ENCODE measurements at regions not wholly inside any gene's neighbourhood (a gene's known extent, or its start where the extent isn't known, plus 50 kb on each side); places are given as distances from the start of the nearest gene placed in this dataset.
"Not testable (repeated sequence)": the region's sequence is repeated elsewhere in the genome, so short reads cannot be mapped to it uniquely, and the experiment has no call there.

DNA sequence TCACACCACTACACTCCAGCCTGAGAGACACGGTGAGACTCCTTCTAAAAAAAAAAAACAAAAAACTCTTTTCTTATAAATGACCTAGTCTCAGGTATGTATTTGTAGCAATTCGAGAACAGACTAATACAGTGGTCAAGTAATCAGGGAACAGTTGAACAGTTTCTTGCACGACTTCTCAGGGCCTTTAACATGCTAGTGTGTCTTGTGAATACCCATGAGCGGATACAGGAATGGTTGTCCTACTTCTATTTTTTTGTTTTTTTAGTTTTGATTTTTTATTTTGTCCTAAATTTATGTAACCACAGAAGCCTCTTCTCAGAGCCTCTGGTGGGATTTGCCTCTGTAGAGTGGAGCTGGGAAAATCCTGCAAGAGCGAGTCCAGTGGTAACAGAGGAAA lies 71.0 kb upstream of the NANOS1 start:
- no peak for DNase-seq (ENCODE audit: low read depth, low spot score)
- H3K4me3 ChIP-seq (ENCODE audit: low read length): no peak overlapping the region

DNA sequence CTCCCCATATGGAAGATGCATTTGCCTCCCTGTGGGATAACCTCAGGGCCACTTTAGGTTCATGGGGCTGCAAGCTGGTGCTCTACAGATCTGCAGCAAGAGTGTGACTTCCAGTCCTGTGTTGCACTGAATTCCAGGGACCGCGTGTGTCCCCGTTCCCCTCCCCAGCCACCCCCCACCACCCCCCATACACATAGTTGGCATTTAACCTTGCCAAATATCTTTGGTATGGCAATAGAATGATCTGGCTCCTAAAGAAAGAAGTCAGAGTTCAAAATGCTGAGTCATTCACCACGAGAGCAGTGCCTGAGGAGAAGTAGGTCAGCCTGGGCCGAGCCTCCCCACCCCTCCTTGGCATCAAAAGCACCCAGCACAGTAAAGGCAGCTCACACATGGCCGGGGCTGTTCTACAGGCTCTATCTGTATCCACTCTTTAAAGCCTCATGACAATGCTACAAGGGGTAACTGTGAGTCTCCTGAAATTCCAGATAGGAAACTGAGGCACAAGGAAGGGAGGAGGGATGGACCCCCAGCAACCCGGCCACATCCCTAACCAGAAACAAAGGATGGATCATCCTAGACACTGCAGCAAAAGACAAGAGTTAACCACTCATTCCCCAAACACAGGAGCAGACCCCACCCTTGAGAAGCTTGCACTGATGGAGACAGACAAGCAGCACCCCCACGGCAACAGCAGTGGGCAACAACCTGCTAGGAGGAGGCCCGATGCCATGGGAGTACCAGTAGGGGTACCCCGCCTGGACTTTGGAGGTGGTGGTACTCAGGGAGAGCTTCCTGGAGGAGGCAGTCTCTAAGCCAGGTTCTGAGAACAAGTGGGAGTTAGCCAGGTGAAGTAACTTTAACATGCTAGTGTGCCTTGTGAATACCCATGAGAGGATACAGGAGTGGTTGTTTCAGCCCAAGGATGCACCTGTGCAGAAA lies 70.3 kb upstream of the NANOS1 start:
- no peak overlapping the region for H3K4me3 ChIP-seq (ENCODE audit: low read length)
- DNase-seq (ENCODE audit: low read depth, low spot score): peak; percentile 35

DNA sequence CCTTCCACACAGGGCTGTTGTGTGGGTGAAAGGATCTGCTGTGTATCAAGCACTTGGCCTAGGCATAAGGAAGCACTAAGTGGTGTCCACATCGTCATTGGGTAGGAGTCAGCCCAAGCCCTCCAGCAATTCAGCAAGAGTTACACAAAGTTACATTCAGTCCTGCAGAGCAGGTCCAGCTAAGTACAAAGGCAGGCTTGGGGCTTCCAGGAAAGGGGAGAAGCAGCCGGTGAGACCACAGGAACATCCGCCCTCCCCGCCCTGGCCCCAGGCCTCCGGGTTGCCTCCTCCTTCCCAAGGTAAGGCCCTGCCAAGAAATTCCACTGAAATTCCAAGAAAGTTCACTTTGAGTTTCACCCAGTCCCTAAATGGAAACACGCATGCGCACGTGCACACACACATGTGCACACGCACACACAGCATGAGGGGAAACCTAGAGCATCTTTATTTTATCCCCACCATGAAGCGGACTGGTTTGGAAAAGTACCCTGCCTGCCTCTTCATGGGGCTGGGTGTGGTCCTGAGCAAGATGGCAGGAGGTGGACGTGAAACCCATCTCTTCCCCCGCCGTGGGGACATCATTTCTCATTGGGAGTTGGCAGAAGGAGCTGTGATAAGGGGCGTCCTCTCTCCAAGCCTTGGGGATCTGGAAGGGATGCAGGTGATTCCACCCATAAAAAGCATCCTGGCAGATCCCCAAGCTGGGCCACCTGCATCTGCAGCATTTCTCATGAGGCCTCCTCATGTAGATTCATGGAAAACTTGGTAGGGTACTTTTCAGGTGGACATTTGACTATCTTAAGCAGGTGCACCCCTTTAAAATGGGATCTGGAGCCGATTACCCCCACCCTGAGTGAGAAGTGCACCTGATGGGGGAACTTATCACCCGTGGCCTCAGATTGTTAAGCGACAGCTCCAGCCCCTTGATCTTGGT lies 69.1 kb upstream of the NANOS1 start:
- no peak overlapping the region for H3K4me3 ChIP-seq (ENCODE audit: low read length)
- DNase-seq (ENCODE audit: low read depth, low spot score): no peak

DNA sequence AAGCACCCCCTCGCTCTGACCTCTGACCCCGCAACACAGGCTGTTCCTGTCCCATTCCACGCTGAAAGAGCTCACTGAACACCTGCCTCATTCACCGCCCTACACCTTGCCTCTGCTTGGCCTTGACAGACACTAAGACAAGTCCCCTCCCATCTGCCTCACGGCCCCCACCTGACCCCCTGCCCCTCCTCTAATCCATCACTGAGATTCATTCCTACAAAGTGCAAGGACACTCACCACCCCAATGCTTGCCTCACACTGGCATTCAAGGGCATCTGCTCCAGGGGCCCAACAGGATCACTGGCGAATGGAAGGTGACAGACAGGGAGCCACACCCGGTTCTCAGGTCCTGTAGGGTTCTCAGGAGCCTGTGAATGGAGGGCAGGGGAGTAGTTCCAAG lies 68.1 kb upstream of the NANOS1 start:
- no peak for DNase-seq (ENCODE audit: low read depth, low spot score)
- no peak overlapping the region for H3K4me3 ChIP-seq (ENCODE audit: low read length)

DNA sequence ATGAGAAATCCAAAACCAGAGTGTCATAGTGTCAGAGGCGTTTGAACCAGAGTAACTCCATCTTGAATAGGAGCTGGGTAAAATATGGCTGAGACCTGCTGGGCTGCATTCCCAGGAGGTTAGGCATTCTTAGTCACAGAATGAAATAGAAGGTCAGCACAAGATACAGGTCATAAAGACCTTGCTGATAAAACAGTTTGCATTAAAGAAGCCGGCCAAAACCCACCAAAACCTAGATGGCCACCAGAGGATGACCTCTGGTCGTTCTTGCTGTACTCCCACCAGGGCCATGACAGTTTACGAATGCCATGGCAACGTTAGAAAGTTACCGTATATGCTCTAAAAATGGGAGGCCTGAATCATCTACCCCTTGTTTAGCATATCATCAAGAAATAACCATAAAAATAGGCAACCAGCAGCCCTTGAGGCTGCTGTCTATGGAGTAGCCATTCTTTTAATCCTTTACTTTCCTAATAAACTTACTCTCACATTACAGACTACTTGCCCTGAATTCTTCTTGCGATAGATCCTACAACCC lies 67.1 kb upstream of the NANOS1 start:
- not testable (repeated sequence) for H3K4me3 ChIP-seq (ENCODE audit: low read length); DNase-seq (ENCODE audit: low read depth, low spot score)

DNA sequence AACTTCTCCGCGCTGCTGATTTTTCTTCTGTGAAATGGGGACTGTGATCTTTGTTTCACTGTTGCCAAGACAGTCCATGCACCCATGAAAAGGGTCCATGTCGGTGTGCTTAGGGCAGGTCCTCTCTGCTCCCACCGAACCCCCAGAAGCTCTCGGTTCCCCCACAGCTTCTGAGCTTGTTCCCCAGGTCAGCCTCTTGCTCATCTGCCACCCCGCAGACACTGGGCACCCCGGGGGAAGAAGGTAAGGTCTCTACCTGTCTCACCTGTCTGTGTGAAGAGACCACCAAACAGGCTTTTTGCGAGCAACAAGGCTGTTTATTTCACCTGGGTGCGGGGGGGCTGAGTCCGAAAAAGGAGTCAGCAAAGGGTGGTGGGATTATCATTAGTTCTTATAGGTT lies 66.2 kb upstream of the NANOS1 start:
- no peak overlapping the region for H3K4me3 ChIP-seq (ENCODE audit: low read length)
- DNase-seq (ENCODE audit: low read depth, low spot score): no peak

DNA sequence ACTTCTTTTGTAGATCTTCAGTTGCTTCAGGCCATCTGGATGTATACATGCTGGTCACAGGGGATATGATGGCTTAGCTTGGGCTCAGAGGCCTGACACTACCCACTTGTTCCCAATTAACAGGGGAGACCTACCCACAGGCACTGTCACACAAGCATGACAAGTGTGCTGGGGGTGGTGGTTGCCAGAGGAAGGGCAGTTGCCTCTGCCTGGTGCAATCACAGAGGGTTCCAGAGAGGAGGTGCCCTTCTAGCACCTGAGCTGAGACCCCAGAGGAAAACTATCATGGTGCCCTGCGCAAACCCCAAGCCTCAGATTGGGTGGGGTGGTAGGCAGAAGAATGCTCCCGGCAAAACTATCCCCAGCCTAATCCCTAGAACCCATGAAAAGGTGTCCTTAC lies 65.6 kb upstream of the NANOS1 start:
- no peak overlapping the region for H3K4me3 ChIP-seq (ENCODE audit: low read length)
- no peak for DNase-seq (ENCODE audit: low read depth, low spot score)

DNA sequence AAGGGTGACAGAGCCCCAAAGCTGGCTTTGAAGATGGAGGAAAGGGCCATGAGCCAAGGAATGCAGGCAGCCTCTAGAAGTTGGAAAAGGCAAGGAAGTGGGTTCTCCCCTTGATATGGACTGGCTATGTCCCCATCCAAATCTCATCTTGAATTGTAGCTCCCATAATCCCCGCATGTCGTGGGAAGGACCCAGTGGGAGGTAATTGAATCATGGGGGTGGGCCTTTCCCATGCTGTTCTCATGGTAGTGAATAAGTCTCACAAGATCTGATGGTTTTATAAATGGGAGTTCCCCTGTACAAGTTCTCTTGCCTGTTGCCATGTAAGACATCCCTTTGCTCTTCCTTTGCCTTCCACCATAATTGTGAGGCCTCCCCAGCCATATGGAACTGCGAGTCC lies 65.0 kb upstream of the NANOS1 start:
- not testable (repeated sequence) for DNase-seq (ENCODE audit: low read depth, low spot score)

DNA sequence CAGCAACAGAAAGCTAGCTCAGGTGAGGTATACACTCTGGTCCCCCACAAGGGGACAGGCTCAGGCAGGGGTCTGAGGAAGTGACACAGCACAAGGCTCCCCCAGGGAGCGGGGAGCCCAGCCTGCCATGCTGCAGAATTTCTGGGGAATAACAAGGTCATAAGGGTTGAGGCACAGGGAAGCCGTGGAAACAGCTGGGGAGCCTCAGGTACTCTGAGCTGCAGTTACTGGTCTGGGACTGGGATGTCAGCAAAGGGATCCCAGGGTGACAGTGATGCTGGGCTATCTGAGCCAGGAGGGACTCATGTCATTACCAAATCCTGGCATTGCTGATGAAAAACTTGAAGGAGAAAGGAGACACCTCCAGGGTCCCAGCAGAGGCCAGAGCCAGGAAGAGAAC lies 64.4 kb upstream of the NANOS1 start:
- no peak overlapping the region for H3K4me3 ChIP-seq (ENCODE audit: low read length)
- DNase-seq (ENCODE audit: low read depth, low spot score): no peak

More for the DNA sequence above, 65.0 kb upstream of the NANOS1 start:
- not testable (repeated sequence) for H3K4me3 ChIP-seq (ENCODE audit: low read length)

DNA sequence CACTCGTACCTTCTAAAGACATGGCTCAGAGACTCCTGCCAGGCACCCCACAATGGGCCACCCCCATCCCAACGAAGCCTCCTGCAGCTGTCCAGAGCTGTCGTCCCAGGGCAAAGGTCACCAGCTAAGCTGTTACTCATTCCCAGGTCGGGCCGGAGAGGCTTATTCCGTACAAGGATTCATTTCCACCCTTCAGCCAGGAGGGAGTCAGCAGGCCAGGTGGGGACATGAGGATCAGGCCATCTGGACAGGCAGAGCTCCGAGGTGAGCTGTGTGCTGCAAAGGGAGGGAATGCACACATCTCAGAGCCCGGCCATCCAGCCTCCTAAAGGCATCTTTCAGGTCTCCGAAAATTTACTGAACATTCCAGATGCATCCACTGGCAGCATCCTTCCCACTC lies 63.9 kb upstream of the NANOS1 start:
- H3K4me3 ChIP-seq (ENCODE audit: low read length): no peak overlapping the region
- no peak for DNase-seq (ENCODE audit: low read depth, low spot score)

DNA sequence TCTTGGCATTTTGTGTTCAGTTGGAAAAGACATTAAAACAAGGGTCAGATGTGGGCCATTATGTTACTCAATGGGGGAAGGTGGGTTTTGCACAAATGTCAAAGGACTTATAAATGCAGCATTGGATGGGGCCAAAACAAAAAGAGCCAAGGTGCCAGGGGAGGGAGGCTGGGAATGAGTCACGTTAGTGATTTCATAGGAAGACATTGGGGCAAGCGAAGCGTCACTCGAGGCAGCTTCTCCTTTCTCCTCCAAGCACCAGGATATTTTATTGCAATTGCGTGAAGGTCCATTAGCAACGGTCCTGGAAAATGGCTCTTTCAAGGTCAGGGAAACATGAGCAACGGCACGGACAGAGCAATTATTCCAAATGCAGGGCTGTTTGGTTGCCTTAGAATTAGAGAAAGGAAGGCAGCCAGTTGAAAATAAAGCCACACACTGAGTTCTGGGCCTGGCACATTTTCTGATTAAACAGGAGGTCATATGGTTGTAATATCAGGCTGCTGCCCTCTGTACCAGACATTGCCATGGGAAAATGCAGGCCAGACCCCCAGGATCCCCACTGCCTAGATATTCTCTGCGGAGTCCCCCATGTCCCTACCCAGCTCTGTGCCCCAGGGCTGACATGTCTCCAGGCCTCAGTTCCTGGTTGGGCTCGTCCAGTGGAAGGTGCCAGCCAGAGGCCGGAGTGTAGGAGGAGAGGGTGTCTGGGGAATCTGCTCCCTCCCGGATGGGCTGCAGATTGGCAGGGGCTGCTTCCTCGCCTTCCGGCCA lies 63.3 kb upstream of the NANOS1 start:
- H3K4me3 ChIP-seq (ENCODE audit: low read length): no peak overlapping the region
- DNase-seq (ENCODE audit: low read depth, low spot score): no peak

DNA sequence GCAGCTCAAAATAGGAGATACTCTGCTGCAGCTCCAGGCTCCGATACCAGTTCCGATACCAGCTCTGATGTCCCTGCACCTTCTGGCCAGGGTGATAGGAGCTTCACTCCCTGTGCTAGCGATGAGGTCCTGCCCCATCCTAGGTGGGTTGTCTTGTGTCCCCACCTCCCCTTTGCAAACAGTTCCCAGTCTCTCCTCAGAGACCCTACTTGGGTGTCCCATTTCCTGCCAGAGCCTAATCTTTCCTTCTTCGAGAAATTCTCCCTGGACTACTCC lies 62.7 kb upstream of the NANOS1 start:
- no peak for DNase-seq (ENCODE audit: low read depth, low spot score)
- H3K4me3 ChIP-seq (ENCODE audit: low read length): no peak overlapping the region

DNA sequence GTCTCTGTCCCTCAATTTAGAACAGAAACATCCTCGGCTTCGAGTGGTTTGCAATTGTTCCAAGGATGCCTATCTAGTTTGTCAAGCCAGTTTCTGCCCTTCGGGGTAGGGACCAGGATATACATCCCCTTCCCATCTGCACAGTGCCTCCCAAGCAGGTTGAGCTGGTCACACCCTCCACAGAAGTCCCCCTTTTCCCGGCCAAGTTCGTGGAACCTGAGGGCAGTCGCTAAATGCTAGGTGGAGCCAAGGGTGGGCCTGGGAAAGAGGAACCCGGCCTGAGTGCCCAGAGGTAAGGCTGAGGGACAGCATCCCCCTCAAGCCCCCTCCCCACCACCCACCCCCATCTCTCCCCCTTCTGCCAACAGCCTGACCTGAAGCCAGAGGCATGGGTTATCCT lies 62.4 kb upstream of the NANOS1 start:
- DNase-seq (ENCODE audit: low read depth, low spot score): no peak
- H3K4me3 ChIP-seq (ENCODE audit: low read length): no peak overlapping the region

DNA sequence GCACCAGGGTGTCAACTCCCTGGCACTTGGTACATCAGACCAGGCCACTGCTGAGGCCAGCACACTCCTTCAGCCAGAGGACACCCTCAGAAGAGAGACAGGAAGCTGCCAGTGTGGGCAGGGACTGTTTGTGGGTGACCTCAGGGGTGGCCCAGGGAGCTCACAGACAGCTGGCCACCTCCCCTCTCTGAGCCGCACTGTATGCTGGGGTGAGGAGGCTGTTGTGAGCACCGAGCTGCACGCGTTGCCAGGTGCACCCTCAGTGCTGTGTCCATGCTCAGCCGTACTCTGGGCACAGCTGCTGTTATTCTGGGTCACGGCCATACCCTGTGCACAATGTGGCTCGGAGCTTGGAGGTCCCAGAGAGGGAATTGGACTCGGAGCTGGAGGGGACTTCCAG lies 61.5 kb upstream of the NANOS1 start:
- no peak overlapping the region for H3K4me3 ChIP-seq (ENCODE audit: low read length)
- DNase-seq (ENCODE audit: low read depth, low spot score): no peak

DNA sequence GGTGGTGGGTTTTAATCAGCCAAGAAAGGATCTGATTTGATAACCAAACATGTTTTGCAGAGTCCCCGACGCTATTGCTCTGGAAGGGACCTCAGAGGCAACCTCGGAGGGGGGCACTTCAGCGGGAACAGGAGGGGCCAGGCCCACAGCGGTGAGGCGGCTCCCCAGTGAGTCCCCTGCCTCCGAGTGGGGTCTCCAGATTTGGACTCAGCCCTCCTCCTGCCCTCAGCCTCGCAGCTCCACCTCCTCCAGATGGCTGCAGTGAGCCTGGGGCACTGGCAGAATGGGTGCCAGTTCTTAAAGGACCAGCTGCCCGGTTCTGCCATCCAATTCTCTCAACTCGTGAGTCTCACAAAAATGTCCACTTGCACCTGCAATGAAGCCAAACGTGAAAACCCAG lies 61.0 kb upstream of the NANOS1 start:
- H3K4me3 ChIP-seq (ENCODE audit: low read length): no peak overlapping the region
- no peak for DNase-seq (ENCODE audit: low read depth, low spot score)

DNA sequence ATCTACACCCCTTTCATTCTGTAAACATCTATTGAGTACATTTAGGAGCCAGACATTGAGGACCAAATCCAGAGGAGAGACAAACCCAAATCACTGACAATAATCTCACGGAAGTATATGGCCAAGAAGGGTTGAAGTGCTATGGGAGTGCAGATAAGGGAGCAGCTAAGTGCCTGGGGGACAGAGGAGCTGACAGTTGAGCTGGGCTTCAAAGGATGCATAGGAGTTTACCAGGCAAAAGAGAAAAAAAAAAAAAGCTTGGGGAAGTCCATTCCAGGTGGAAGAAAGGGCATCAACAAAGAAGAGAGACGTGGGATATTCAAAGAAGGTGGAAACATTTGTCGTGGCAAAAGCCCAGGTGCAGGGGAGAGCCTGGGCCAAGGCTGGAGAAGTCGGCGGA lies 60.5 kb upstream of the NANOS1 start:
- no peak for DNase-seq (ENCODE audit: low read depth, low spot score)
- no peak overlapping the region for H3K4me3 ChIP-seq (ENCODE audit: low read length)

DNA sequence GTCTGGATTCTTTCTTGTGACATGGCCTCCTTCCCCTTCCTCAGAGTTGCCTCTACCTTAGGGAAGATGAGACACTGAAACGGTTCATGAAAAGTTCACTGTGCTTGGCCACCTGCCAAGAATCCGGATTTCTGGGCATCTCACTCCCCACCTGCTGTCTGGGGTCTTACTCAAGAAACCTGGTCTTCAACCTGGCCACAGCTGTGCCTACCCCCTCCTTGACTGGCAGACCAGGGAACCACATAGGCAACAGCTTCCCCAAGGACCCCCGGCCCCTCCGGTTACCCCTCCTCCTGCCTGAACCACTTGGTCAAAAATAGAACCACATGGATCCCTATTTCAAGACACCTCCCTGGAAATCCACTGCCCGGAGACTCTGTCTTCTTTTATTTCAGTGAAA lies 58.7 kb upstream of the NANOS1 start:
- no peak for DNase-seq (ENCODE audit: low read depth, low spot score)
- no peak overlapping the region for H3K4me3 ChIP-seq (ENCODE audit: low read length)

DNA sequence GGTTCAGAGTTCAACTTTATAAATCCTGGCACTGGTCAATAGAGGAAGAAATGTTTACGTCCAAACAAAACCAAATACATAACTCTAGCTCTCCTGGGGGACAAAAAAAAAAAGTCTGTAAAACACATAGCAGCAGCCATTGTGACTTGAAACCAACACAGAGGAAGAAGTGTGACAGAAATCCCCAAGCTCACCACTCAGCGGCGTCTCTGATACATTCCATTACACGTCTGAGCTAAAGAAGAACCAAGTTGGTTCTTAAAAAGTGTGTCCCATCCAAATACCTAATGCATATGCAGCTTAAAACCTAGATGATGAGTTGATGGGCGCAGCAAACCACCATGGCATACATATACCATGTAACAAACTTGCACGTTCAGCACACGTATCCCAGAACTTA lies 58.3 kb upstream of the NANOS1 start:
- no peak for DNase-seq (ENCODE audit: low read depth, low spot score)
- no peak overlapping the region for H3K4me3 ChIP-seq (ENCODE audit: low read length)

DNA sequence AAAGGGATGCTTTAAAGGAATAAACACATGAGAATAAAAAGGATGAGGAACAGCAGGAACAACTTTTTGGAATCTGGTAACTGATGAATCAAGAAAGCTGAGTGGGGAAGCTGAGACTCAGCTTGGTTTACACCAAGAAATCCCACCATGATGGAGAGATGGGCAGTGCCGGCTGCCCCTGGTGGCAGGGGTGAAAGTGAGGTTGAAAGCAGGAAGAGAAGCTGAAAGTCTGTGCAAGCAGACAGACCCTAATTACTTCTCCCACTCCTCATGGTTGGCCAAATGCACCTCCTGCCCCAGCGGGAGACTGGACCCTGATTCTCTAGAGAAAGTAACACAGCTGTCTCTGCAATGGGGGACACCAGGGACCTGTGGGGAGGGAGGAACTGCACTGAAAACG lies 57.6 kb upstream of the NANOS1 start:
- no peak overlapping the region for H3K4me3 ChIP-seq (ENCODE audit: low read length)
- no peak for DNase-seq (ENCODE audit: low read depth, low spot score)
